ENCODE measurements at regions not wholly inside any gene's neighbourhood (a gene's known extent, or its start where the extent isn't known, plus 50 kb on each side); places are given as distances from the start of the nearest gene placed in this dataset.
"Not testable (repeated sequence)": the region's sequence is repeated elsewhere in the genome, so short reads cannot be mapped to it uniquely, and the experiment has no call there.

DNA sequence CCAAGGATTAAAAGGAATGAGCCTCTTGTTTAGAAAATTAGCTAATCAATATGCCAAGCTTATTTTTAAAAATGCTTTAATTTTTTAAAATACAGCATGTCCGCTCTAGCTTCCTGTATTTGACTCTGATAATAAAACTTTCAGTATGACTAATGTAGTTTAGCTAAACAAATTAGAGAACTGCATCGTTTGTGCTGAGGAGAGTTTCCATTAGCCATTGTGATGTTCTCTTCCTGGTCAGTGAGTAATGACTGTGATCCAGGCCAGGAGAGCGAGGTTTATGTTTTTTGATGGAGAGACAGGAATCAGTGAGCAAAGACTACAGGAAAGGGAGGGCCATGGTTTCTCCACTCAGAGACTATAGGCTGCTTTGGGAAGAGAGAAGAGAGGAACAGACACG lies 237.2 kb upstream of the ETAA1 start:
- Histone ChIP-seq H3K4me1 (ENCODE audit: low read length) (no peaks in the 10 kb centered on the region), H3K27me3 (ENCODE audit: low read length) (no peaks in the 10 kb centered on the region)

DNA sequence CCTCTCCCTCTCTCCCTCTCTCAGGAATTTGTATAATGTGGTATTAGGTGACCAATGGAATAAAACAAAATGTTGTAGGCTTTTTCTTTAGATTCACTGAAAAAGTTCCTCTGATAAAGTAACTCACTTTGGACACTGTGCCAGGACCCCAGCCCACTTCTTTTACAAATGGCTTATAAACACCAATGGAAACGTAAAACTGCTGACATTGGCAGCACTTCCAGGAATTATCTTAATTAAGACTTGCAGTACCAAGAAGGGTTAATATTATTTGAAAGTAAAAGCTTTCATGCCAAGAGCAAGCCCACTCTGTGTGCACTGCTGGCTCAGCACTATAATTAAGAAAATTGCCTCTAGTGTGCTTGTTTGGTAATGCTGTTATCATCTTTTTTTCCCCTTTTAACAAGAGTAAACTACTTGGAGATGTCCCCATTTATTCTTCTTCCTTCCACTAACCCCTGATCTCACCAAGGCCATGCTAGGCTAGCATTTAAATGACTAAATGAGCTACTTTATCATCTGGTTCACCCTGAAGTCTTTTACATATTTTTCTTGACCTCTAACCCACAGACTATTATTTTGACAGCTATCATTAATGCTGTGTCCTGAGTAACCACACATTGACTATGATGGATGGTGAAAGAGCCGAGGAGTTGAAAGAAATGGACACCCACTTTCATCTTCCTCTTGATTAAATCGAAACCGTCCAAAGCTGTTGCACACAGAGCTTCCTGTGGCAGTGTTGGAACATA lies 232.2 kb upstream of the ETAA1 start:
- Histone ChIP-seq H3K36me3 (ENCODE audit: insufficient read depth, low read length) (no peaks in the 10 kb centered on the region), H3K4me1 (ENCODE audit: low read length) (no peaks in the 10 kb centered on the region), H3K4me2 (ENCODE audit: low read depth, low read length, poor library complexity, severe bottlenecking) (no peak overlapping the region), H3K4me3 (ENCODE audit: low read length) (no peak overlapping the region), H3K9me2 (replicated peaks; ENCODE audit: insufficient read depth, low read length) (no peaks in the 10 kb centered on the region), H3K27ac (ENCODE audit: low read length) (no peak overlapping the region), H3K9me3 (ENCODE audit: low read length) (no peaks in the 10 kb centered on the region), H4K20me1 (ENCODE audit: insufficient read depth, low read depth, low read length) (no peaks in the 10 kb centered on the region), H3K79me2 (ENCODE audit: low read length) (no peaks in the 10 kb centered on the region), H3K9ac (ENCODE audit: low read length) (no peak overlapping the region), H2AFZ (ENCODE audit: low read length) (no peak overlapping the region), H3K27me3 (ENCODE audit: low read length) (no peaks in the 10 kb centered on the region)
- no peak for DNase-seq

More for the DNA sequence above, 237.2 kb upstream of the ETAA1 start:
- H3K9me3 ChIP-seq (ENCODE audit: low read length) = no peaks in the 10 kb centered on the region
- H3K27ac ChIP-seq (ENCODE audit: low read length) = no peak overlapping the region
- H3K9ac ChIP-seq (ENCODE audit: low read length) = no peak overlapping the region
- H3K9me2 ChIP-seq (replicated peaks; ENCODE audit: insufficient read depth, low read length) = no peaks in the 10 kb centered on the region
- no peak for DNase-seq
- no peaks in the 10 kb centered on the region for H3K36me3 ChIP-seq (ENCODE audit: insufficient read depth, low read length)
- H3K4me3 ChIP-seq (ENCODE audit: low read length) = no peak overlapping the region
- no peak overlapping the region for H2AFZ ChIP-seq (ENCODE audit: low read length)
- H3K79me2 ChIP-seq (ENCODE audit: low read length) = no peaks in the 10 kb centered on the region
- H4K20me1 ChIP-seq (ENCODE audit: insufficient read depth, low read depth, low read length) = no peaks in the 10 kb centered on the region
- H3K4me2 ChIP-seq (ENCODE audit: low read depth, low read length, poor library complexity, severe bottlenecking) = no peak overlapping the region

DNA sequence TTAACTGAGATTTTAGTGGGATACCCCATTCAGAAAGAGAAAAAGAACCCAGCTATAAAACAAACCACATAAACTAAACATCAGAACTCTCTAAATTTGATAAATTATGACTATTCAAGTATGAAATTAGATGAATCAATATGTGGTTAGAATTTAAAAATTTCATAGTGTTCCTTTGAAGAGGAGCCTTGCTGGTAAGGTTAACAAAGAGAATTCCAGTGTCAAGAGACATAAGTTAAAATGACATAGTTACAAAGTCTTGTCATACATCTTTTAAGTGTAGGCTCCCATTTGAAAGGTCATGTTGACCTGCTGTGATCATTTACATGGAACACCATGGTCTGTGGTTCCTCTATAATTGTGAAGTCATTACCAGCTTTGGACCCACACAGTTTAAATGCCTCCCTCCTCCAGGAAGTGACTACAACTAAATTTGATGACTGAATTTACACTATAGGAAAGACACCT lies 231.6 kb upstream of the ETAA1 start:
- Histone ChIP-seq H3K79me2 (ENCODE audit: low read length) (no peaks in the 10 kb centered on the region), H2AFZ (ENCODE audit: low read length) (no peak overlapping the region), H3K9me2 (replicated peaks; ENCODE audit: insufficient read depth, low read length) (no peaks in the 10 kb centered on the region), H3K4me2 (ENCODE audit: low read depth, low read length, poor library complexity, severe bottlenecking) (no peak overlapping the region), H3K36me3 (ENCODE audit: insufficient read depth, low read length) (no peaks in the 10 kb centered on the region), H3K4me3 (ENCODE audit: low read length) (no peak overlapping the region), H3K9ac (ENCODE audit: low read length) (no peak overlapping the region), H3K27ac (ENCODE audit: low read length) (no peak overlapping the region), H3K27me3 (ENCODE audit: low read length) (no peaks in the 10 kb centered on the region), H3K9me3 (ENCODE audit: low read length) (no peaks in the 10 kb centered on the region), H3K4me1 (ENCODE audit: low read length) (no peaks in the 10 kb centered on the region), H4K20me1 (ENCODE audit: insufficient read depth, low read depth, low read length) (no peaks in the 10 kb centered on the region)
- DNase-seq = no peak

DNA sequence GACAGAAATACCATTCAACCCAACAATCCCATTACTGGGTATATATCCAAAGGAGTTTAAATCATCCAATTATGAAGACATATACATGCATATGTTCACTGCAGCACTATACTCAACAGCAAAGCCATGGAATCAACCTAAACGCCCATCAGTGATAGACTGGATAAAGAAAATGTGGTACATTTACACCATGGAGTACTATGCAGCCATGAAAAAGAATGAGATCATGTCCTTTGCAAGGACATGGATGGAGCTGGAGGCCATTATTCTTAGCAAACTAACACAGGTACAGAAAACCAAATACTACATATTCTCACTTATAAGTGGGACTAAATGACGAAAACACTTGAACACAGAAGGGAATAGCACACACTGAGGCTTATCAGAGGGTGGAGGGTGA lies 230.6 kb upstream of the ETAA1 start:
- not testable (repeated sequence) for H3K4me1 ChIP-seq (ENCODE audit: low read length); H4K20me1 ChIP-seq (ENCODE audit: insufficient read depth, low read depth, low read length); H3K4me2 ChIP-seq (ENCODE audit: low read depth, low read length, poor library complexity, severe bottlenecking); H3K4me3 ChIP-seq (ENCODE audit: low read length); H3K79me2 ChIP-seq (ENCODE audit: low read length); H2AFZ ChIP-seq (ENCODE audit: low read length); DNase-seq; H3K36me3 ChIP-seq (ENCODE audit: insufficient read depth, low read length); H3K9me3 ChIP-seq (ENCODE audit: low read length); H3K9me2 ChIP-seq (replicated peaks; ENCODE audit: insufficient read depth, low read length); H3K27me3 ChIP-seq (ENCODE audit: low read length); H3K27ac ChIP-seq (ENCODE audit: low read length); H3K9ac ChIP-seq (ENCODE audit: low read length)

DNA sequence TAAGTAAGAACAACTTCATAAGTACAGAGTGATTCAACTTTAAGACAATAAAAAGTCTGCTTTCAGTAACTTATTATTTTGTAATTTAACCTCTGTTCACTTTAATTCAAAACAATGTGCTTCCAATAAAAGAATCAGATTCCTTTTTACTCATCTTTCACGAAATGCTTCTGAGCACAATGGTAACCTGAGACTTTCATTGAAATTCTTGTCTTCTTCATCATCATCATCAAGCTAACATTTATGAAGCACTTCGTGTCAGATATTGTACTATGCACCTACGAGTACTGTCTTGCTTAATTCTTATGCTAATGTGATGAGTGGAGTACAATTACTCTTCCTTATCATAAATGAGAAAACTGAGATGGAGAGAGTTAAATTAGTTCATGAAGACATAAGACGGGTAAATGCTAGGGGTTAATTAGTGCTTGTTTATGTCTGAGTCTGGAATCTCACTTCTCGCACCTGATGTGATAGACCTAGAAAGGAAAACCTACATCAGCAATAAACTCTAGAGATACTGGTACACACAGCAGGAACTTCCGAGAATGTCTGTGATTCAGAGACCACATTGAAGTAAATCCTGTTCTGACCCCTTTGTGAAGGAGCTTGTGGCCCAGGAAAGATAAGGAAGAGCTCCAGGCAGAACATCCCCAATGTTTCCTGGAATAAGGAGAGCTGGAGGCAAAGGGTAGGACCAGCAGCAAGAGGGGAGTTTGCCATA lies 227.6 kb upstream of the ETAA1 start:
- H3K27me3 ChIP-seq (ENCODE audit: low read length) = no peaks in the 10 kb centered on the region
- no peaks in the 10 kb centered on the region for H3K9me3 ChIP-seq (ENCODE audit: low read length)
- no peaks in the 10 kb centered on the region for H3K9me2 ChIP-seq (replicated peaks; ENCODE audit: insufficient read depth, low read length)
- no peaks in the 10 kb centered on the region for H3K36me3 ChIP-seq (ENCODE audit: insufficient read depth, low read length)
- H4K20me1 ChIP-seq (ENCODE audit: insufficient read depth, low read depth, low read length) = no peaks in the 10 kb centered on the region
- H3K27ac ChIP-seq (ENCODE audit: low read length) = no peak overlapping the region
- no peak overlapping the region for H3K4me2 ChIP-seq (ENCODE audit: low read depth, low read length, poor library complexity, severe bottlenecking)
- no peak overlapping the region for H2AFZ ChIP-seq (ENCODE audit: low read length)
- H3K4me1 ChIP-seq (ENCODE audit: low read length) = no peaks in the 10 kb centered on the region
- H3K9ac ChIP-seq (ENCODE audit: low read length) = no peak overlapping the region
- no peak for DNase-seq
- no peak overlapping the region for H3K4me3 ChIP-seq (ENCODE audit: low read length)
- H3K79me2 ChIP-seq (ENCODE audit: low read length) = no peaks in the 10 kb centered on the region

DNA sequence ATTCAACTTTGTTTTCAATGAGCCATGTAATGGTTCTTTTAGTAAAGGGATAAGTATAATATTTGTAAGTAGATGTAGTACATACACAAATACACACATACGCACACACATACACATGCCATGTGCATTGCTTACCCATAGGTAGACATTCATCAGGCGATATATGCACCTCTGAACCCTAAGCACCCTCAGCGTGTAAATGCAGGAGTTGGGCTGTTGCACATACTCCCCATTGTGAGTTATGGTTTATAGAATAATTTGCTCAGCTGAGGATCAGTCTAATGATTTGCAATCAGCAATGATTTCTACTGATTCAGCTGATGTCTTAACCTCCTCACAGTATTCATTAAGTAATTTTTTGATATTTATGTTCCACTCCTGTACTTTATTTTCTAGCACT lies 217.6 kb upstream of the ETAA1 start:
- Histone ChIP-seq H3K9ac (ENCODE audit: low read length) (no peak overlapping the region), H3K27me3 (ENCODE audit: low read length) (no peaks in the 10 kb centered on the region), H3K4me2 (ENCODE audit: low read depth, low read length, poor library complexity, severe bottlenecking) (no peak overlapping the region), H3K9me3 (ENCODE audit: low read length) (no peaks in the 10 kb centered on the region), H3K27ac (ENCODE audit: low read length) (no peak overlapping the region), H3K79me2 (ENCODE audit: low read length) (no peaks in the 10 kb centered on the region), H3K9me2 (replicated peaks; ENCODE audit: insufficient read depth, low read length) (no peaks in the 10 kb centered on the region), H3K4me1 (ENCODE audit: low read length) (no peaks in the 10 kb centered on the region), H3K4me3 (ENCODE audit: low read length) (no peak overlapping the region), H2AFZ (ENCODE audit: low read length) (no peak overlapping the region), H3K36me3 (ENCODE audit: insufficient read depth, low read length) (no peaks in the 10 kb centered on the region), H4K20me1 (ENCODE audit: insufficient read depth, low read depth, low read length) (no peaks in the 10 kb centered on the region)
- DNase-seq = no peak

DNA sequence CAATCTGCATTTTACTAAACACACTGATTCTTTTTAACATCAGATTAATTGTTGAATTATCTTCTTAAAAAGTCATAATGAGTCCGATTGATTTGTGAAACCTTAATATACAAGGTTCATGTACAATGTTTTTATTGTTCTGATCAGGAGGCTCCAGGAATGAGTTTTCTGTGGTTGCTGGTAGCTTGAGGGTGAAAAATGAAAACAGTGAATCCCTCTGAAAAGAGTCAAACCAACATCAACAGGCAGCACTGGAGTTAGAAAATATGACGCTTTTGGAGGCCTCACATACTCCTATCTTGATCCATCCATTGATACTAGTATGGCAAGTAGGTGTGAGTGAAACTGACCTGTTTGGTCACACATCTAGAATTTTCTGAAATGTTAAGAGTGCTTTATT lies 216.3 kb upstream of the ETAA1 start:
- DNase-seq = no peak
- H4K20me1 ChIP-seq (ENCODE audit: insufficient read depth, low read depth, low read length) = no peaks in the 10 kb centered on the region
- H3K9ac ChIP-seq (ENCODE audit: low read length) = no peak overlapping the region
- H3K27me3 ChIP-seq (ENCODE audit: low read length) = no peaks in the 10 kb centered on the region
- H3K27ac ChIP-seq (ENCODE audit: low read length) = no peak overlapping the region
- no peaks in the 10 kb centered on the region for H3K9me3 ChIP-seq (ENCODE audit: low read length)
- no peak overlapping the region for H3K4me3 ChIP-seq (ENCODE audit: low read length)
- H2AFZ ChIP-seq (ENCODE audit: low read length) = no peak overlapping the region
- H3K79me2 ChIP-seq (ENCODE audit: low read length) = no peaks in the 10 kb centered on the region
- H3K36me3 ChIP-seq (ENCODE audit: insufficient read depth, low read length) = no peaks in the 10 kb centered on the region
- H3K9me2 ChIP-seq (replicated peaks; ENCODE audit: insufficient read depth, low read length) = no peaks in the 10 kb centered on the region
- no peaks in the 10 kb centered on the region for H3K4me1 ChIP-seq (ENCODE audit: low read length)
- no peak overlapping the region for H3K4me2 ChIP-seq (ENCODE audit: low read depth, low read length, poor library complexity, severe bottlenecking)

DNA sequence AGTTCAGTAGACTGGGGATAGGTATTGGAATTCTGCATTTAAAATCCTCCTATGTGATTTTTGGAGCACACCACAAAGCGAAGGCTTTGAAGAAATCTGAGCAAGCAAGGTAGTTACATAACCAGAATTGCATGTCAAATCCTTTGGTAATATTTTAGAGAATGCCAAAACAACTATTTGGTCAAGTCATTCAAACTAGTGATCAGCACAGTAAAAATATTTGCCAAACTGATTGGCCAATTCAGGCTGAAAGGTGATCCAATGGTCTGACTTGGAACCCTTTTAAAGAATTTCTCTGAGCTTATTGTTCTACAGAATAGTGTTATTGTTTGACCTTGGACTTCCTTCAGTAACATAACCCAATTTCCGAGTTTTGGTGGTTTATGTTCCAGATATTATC lies 214.2 kb upstream of the ETAA1 start:
- Histone ChIP-seq H3K27me3 (ENCODE audit: low read length) (no peaks in the 10 kb centered on the region), H3K27ac (ENCODE audit: low read length) (no peak overlapping the region), H3K79me2 (ENCODE audit: low read length) (no peaks in the 10 kb centered on the region), H3K36me3 (ENCODE audit: insufficient read depth, low read length) (no peaks in the 10 kb centered on the region), H3K4me2 (ENCODE audit: low read depth, low read length, poor library complexity, severe bottlenecking) (no peak overlapping the region), H3K4me1 (ENCODE audit: low read length) (no peaks in the 10 kb centered on the region), H4K20me1 (ENCODE audit: insufficient read depth, low read depth, low read length) (no peaks in the 10 kb centered on the region), H3K9ac (ENCODE audit: low read length) (no peak overlapping the region), H3K9me2 (replicated peaks; ENCODE audit: insufficient read depth, low read length) (no peaks in the 10 kb centered on the region), H3K9me3 (ENCODE audit: low read length) (no peaks in the 10 kb centered on the region), H2AFZ (ENCODE audit: low read length) (no peak overlapping the region), H3K4me3 (ENCODE audit: low read length) (no peak overlapping the region)
- DNase-seq = no peak

Data from Karpas-422 (cell line).